ENCODE measurements at regions not wholly inside any gene's neighbourhood (a gene's known extent, or its start where the extent isn't known, plus 50 kb on each side); places are given as distances from the start of the nearest gene placed in this dataset.

DNA sequence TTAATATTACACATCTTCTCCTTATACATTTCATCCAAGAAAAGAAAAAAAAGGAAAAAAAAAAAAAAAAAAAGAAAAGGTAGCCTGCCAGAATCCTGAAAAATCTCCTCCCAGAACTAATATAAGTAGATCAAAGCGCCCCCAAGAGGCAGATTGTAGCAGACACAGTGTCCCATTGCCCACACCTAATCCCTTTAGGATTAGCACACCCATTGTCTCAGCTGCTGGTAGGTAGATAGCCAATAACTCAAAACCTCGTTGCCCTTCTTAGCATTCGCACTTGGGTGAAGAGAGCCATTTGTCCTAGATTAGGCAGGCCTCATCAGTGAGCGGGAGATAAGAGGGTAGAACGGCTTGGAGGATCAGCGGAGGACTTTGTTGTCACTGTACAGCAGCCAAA, 100.2 kb upstream of the SORCS1 start:
- Histone ChIP-seq H3K9me3 (ENCODE audit: severe bottlenecking) (no peaks in the 10 kb centered on the region), H3K4me1 (ENCODE audit: insufficient read depth, poor library complexity, severe bottlenecking) (peaks cover 9% of the 10 kb centered on the region), H3K27ac (ENCODE audit: poor library complexity, severe bottlenecking) (no peak overlapping the region), H3K27me3 (ENCODE audit: insufficient read depth, poor library complexity, severe bottlenecking) (no peaks in the 10 kb centered on the region), H3K4me3 (ENCODE audit: severe bottlenecking) (no peak overlapping the region), H3K36me3 (ENCODE audit: low read depth) (no peaks in the 10 kb centered on the region)
- no peak for ATAC-seq (ENCODE audit: low read depth)
- DNase-seq (ENCODE audit: low spot score): no peak
- TF ChIP-seq CTCF (IDR thresholded peaks at IDR 0.05; ENCODE audit: poor library complexity, severe bottlenecking): no peak

DNA sequence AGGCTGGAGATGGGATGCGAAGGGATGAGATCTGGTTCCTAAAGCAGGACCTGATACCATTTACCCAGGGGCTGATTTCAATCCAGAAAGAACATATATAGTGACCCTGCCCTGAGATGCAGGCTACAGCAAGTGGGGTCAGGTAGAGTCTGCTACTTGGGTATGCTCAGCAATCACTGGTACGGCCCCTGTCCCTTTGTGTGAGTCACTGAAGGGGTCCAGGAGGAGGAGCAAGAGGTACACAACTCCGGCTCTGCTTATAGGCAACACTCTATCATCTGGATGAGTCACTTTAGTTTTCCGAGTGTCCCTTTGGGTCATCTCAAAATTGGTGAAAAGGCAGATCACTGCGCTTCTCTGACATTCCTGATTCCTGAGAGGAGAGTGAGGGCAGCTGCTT, 79.6 kb upstream of the SORCS1 start:
- no peak for TF ChIP-seq CTCF (IDR thresholded peaks at IDR 0.05; ENCODE audit: poor library complexity, severe bottlenecking)
- ATAC-seq (ENCODE audit: low read depth): no peak

DNA sequence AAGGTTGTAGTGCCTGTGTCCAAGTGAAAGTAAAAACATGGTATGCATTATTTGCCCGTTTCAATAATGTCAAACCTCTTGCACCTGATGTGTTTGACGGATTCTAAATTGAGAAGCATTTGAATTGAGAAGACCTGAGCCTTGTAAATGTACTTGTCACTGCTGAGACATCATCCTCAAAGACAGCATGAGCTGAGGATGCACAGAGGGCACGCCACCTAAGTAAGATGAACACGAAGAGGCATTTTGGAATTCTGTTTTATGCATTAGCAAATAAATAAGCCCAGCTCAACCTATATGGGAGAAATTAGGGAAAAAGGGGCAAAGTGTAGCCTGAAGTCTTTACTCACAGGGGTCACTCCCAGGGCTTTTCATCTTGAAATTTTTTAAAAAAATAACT, 73.8 kb upstream of the SORCS1 start:
- H3K36me3 ChIP-seq (ENCODE audit: low read depth): no peaks in the 10 kb centered on the region
- DNase-seq (ENCODE audit: low spot score) (no peak), ATAC-seq (ENCODE audit: low read depth) (no peak)
- no peaks in the 10 kb centered on the region for H3K27me3 ChIP-seq (ENCODE audit: insufficient read depth, poor library complexity, severe bottlenecking)
- H3K4me3 ChIP-seq (ENCODE audit: severe bottlenecking): no peak overlapping the region
- no peaks in the 10 kb centered on the region for H3K4me1 ChIP-seq (ENCODE audit: insufficient read depth, poor library complexity, severe bottlenecking)
- no peaks in the 10 kb centered on the region for H3K9me3 ChIP-seq (ENCODE audit: severe bottlenecking)
- no peak for TF ChIP-seq CTCF (IDR thresholded peaks at IDR 0.05; ENCODE audit: poor library complexity, severe bottlenecking)
- H3K27ac ChIP-seq (ENCODE audit: poor library complexity, severe bottlenecking): no peak overlapping the region

More for the DNA sequence above, 79.6 kb upstream of the SORCS1 start:
- no peak for DNase-seq (ENCODE audit: low spot score)
- no peaks in the 10 kb centered on the region for H3K36me3 ChIP-seq (ENCODE audit: low read depth)
- H3K27me3 ChIP-seq (ENCODE audit: insufficient read depth, poor library complexity, severe bottlenecking): no peaks in the 10 kb centered on the region
- no peak overlapping the region for H3K27ac ChIP-seq (ENCODE audit: poor library complexity, severe bottlenecking)
- H3K9me3 ChIP-seq (ENCODE audit: severe bottlenecking): no peaks in the 10 kb centered on the region
- no peak overlapping the region for H3K4me3 ChIP-seq (ENCODE audit: severe bottlenecking)
- no peaks in the 10 kb centered on the region for H3K4me1 ChIP-seq (ENCODE audit: insufficient read depth, poor library complexity, severe bottlenecking)

DNA sequence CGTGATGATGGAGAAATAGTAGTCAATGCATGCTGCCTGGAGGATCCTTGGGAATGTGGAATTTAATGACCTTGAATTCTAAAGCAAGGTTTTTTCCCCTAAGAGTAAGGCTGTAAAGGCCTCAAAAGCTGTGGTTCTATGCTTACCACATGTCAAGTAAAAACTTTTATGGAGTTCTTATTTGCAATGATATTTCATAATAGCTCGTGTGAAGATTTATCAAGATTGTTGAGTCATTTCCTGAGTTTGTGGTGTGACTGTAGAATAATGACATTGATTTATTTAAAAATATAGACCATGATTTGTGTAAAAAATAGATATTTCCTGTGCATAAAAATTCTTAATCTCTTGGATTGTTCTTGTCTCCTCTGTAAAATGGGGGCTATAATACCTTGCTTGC, 67.5 kb upstream of the SORCS1 start:
- no peaks in the 10 kb centered on the region for H3K36me3 ChIP-seq (ENCODE audit: low read depth)
- no peaks in the 10 kb centered on the region for H3K27me3 ChIP-seq (ENCODE audit: insufficient read depth, poor library complexity, severe bottlenecking)
- DNase-seq (ENCODE audit: low spot score) (no peak), ATAC-seq (ENCODE audit: low read depth) (no peak)
- no peak overlapping the region for H3K4me3 ChIP-seq (ENCODE audit: severe bottlenecking)
- H3K9me3 ChIP-seq (ENCODE audit: severe bottlenecking): no peaks in the 10 kb centered on the region
- no peaks in the 10 kb centered on the region for H3K4me1 ChIP-seq (ENCODE audit: insufficient read depth, poor library complexity, severe bottlenecking)
- no peak for TF ChIP-seq CTCF (IDR thresholded peaks at IDR 0.05; ENCODE audit: poor library complexity, severe bottlenecking)
- no peak overlapping the region for H3K27ac ChIP-seq (ENCODE audit: poor library complexity, severe bottlenecking)

DNA sequence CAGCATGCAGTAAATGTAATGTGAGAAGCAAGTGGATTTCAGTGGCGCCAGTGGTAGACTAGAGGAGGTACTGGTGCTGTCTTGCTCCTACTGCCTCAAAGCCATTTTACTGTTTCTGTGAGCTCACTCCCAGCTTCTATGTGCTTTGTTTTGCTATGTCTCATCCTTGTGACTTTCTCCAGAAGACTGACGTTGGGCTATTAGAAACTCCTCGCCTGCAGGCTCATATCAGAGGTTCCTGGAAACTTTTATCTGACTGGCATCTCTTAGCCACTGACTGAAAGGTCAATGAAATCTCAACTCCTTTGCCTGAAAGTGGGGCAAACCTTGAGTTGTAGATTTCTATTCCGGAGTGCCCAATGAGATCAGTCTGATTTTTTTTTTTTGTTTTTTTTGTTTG, 66.4 kb upstream of the SORCS1 start:
- ATAC-seq (ENCODE audit: low read depth): no peak
- no peak for DNase-seq (ENCODE audit: low spot score)
- no peak overlapping the region for H3K27ac ChIP-seq (ENCODE audit: poor library complexity, severe bottlenecking)
- no peaks in the 10 kb centered on the region for H3K4me1 ChIP-seq (ENCODE audit: insufficient read depth, poor library complexity, severe bottlenecking)
- no peaks in the 10 kb centered on the region for H3K36me3 ChIP-seq (ENCODE audit: low read depth)
- no peak overlapping the region for H3K4me3 ChIP-seq (ENCODE audit: severe bottlenecking)
- H3K9me3 ChIP-seq (ENCODE audit: severe bottlenecking): no peaks in the 10 kb centered on the region
- H3K27me3 ChIP-seq (ENCODE audit: insufficient read depth, poor library complexity, severe bottlenecking): no peaks in the 10 kb centered on the region
- no peak for TF ChIP-seq CTCF (IDR thresholded peaks at IDR 0.05; ENCODE audit: poor library complexity, severe bottlenecking)
